NCI-H2107 (cell line): ENCODE measurements at regions not wholly inside any gene's neighbourhood (a gene's known extent, or its start where the extent isn't known, plus 50 kb on each side); places are given as distances from the start of the nearest gene placed in this dataset.

Experiments used
- DNase-seq: peaks from one replicate; lab custom pipeline; 2025; lab: John Stamatoyannopoulos, UW

- no peak for DNase-seq
Observed at GRCh38 chr6:112717856-112718255, 370.7 kb downstream of the RFPL4B start.

DNA sequence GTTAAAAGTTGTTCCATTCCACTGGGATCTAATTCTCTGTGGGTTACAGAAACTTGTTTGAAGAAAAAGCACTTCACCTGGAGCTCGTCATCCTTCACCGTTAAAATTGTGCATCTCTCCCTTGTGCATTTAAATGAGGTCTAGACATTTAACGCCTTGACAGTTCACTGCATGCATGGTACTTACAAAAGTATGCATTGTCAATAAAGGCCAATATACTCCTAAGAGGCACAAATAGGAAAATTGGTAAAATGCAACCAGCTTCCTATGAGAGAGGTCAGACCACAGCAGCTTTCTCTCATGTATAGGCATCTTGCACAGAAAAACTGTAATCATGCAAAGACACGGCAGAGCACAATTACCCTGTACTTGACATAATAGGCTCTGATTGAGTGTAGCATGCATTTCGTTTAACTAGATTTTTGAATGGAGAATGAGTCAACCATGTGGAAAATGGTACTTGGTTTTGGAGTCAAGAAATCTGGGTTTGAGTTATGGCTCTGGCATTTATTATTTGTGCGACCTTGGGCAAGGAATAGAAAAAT is 378.5 kb downstream of the RFPL4B start:
- DNase-seq: no peak

DNA sequence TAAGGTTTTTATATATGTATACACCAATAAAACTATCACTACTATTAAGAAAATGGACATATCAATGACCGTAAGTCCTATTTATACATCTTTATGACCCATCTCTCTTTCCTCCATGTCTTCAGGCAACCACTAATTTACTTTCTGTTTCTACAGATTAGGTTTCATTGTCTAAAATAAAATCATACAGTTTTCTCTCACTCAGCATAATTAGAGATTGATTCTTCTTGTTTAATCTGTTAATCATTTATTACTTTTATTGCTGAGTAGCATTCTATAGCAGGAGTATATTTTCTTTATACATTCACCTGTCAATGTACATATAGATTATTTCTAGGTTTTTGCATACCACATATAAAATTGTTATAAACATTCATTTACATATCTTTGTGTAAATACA is 388.0 kb downstream of the RFPL4B start:
- no peak for DNase-seq

DNA sequence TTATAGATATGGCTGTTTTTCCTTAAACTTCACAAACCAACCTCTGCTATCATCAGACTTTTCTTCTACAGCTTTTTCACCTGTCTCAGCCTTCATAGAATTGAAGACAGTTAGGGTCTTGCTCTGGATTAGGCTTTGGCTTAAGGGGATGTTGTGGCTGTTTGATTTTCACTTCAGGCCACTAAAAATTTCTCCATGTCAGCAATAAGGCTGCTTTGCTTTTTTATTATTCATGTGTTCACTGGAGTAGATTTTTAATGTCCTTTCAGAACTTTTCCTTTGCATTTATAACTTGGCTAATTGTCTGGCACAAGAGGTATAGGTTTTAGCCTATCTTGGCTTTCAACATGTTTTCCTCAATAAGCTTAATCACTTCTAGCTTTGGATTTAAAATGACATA is 392.6 kb downstream of the RFPL4B start:
- no peak for DNase-seq

- DNase-seq: no peak
Observed at GRCh38 chr6:112743323-112743722, 396.2 kb downstream of the RFPL4B start.

- no peak for DNase-seq
Observed at GRCh38 chr6:112744827-112745226, 397.7 kb downstream of the RFPL4B start.

GRCh38 chr6:112745765-112746164 is 398.6 kb downstream of the RFPL4B start:
- no peak for DNase-seq

GRCh38 chr6:112749673-112750072 is 402.5 kb downstream of the RFPL4B start:
- no peak for DNase-seq

GRCh38 chr6:112752305-112752704 is 405.2 kb downstream of the RFPL4B start:
- no peak for DNase-seq

GRCh38 chr6:112752791-112753190 is 405.7 kb downstream of the RFPL4B start:
- no peak for DNase-seq

GRCh38 chr6:112760831-112761230 is 413.7 kb downstream of the RFPL4B start:
- no peak for DNase-seq

GRCh38 chr6:112761740-112762139 is 414.6 kb downstream of the RFPL4B start:
- DNase-seq: no peak

DNA sequence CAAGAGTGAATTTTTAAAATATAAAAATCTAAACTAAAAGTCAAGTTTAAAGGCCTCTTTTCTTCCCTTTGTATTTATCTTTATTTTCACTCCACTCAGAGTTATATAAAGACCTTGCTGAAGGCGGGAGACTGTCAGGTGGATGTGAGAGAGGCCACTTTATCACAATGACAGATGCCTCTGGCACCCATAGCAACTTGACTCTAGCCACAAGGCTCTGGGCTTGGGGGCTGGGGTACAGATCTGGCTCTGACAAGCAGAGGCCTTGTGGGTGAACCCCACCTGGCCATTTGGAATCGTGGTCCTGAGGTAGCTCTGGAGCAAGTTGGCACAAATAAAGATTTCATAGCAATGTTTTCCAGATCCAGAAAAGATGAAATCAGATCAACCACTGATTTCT is 417.2 kb downstream of the RFPL4B start:
- DNase-seq: no peak

DNA sequence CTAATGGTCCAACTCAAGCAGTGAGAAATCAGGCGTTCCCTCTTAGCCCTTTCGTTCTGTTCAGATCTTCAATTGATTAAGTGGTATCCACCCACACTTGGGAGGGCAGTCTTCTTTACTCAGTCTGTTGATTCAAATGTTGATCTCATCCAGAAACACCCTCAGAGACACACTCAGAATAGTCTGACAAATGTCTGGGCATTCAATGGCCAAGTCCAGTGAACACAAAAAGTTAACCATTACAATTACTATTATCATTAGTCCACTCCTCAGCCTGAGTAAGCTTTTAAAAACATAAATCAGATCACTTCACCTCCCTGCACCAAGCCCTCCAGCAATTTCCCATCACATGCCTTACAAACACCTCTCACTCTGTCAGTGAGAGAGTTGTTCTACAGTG is 423.2 kb downstream of the RFPL4B start:
- DNase-seq: no peak

- DNase-seq: no peak
Observed at GRCh38 chr6:112773187-112773586, 426.1 kb downstream of the RFPL4B start.

DNA sequence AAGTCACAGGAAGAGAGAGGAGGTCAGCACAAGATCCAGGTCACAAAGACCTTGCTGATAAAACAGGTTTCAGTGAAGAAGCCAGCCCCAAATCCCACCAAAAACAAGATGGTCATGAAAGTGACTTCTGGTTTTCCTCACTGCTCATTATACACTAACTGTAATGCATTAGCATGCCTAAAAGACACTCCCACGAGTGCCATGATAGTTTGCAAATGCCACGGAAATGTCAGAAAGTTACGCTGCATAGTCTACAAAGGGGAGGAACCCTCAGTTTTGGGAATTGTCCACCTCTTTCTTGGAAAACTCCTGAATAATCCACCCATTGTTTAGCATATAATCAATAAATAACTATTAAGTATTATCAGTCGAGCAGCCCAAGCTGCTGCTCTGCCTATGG is 427.2 kb downstream of the RFPL4B start:
- DNase-seq: no peak

DNA sequence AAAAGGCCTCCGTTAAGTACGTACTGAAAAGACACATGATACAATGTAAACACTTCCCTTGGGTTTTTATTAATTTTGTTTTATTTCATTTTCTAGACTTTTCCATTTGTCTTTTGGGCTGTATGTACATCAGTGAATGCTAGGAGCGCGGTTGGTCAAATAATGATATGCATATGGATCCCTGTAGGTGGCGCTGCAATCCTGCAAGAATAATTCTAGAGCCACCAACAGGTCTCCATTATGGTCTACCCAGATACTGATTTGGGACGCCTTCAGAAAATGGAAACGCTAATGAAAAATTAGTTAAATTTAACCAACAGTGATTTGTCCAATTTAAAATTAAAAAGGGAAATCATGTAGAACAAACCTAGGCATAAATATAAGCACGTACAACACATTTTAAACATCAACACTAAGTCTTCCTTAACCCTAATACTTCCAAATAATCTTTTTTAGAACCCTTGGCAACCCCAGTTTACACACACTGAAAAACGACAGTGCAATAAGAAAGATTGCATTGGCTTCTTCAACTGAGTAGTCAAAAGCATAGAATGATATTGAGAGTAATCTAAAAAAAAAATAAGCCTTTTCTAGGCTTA is 433.5 kb downstream of the RFPL4B start:
- DNase-seq: peak; percentile 60

DNA sequence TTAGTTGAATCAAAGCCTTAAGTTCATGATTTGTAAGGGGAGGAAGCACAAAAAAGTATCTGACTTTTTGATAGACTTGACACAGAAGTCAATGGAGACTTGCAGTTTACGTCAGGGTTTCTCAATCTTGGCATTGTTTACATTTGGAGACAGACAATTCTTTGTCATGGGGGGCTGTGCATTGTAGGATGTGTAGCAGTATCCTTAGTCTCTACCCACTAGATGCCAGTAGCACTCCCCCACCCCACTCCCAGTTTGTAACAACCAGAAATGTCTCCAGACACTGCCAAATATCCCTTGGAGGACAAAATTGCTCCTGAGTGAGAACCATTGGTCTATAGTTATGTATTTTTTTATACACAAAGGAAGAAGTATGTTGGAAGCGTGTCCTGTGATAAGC is 434.1 kb downstream of the RFPL4B start:
- no peak for DNase-seq

DNA sequence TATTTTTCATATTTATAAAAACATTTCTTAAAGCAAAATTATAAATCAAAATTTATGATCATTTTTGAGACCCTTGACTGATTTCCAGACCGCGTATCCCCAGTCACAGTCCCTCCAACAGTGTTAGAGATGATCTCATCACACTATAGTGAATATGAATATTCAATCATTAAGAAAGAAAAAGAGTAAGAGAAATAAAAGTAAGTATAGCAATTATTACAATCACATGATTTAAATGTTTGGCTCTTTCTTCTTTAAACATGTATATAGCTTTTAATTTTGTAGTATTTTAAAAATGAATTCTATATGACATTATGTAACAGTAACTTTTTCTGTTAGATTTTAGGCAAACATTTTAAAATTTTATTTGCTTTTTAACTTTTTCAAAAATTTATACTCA is 438.3 kb downstream of the RFPL4B start:
- DNase-seq: no peak

DNA sequence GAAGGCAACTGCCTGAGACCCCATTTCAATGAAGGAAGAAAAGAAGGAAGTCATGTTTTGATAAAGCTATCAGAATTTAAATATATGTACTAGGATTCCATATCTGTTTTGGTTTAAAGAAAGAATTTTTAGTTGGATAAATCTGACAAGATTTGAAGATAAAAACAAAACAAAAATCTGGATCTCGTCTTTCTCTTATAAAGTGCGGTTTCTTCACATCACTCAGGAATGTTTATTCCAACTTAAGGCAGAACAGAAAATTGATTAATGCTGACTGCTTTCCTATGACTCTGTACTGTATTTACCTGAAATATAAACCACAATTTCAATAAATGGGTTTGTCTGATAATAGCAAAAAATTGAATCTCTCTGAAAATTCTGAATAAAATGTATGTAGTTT is 439.7 kb downstream of the RFPL4B start:
- no peak for DNase-seq

- no peak for DNase-seq
Observed at GRCh38 chr6:112787371-112787770, 440.2 kb downstream of the RFPL4B start.

DNA sequence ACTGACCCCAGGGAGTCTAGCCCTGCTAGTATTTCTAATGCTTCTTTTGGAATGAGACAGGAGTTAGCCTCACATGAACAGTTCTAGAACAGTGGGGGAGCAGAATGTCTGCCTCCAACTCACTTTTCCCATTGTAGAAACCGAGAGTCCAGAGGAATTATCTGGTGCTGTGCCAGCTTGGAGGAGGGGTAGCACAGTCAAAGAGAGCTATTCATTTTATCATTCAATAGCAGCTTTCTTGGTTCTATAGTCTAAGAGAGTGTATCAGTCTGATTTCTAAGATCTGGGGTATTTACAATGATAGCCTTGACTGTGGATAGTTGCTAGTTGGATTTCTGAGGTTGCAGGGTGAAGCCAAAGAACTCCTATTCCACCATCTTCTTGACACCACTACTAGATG is 448.2 kb downstream of the RFPL4B start:
- no peak for DNase-seq

DNA sequence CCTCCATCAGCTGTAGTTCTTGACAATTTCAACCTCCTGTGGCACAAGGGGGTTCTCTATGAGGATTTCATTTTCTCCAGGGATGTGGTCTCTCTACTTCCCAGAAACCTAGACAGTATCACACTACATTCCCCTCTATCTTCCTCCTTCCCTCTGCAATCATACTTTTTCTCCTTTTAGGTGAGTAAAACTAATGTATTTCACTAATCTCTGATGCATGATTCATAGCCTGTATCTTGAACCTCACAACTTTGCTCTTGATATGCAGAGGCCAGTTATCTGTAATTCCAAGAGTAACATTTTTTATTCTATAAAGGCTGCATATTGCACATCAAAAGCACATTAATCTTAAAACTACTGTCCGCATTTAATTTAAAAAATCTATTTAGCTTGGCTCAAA is 449.6 kb downstream of the RFPL4B start:
- DNase-seq: no peak

- DNase-seq: no peak
Observed at GRCh38 chr6:112799889-112800288, 452.8 kb downstream of the RFPL4B start.
